ENCODE measurements at regions not wholly inside any gene's neighbourhood (a gene's known extent, or its start where the extent isn't known, plus 50 kb on each side); places are given as distances from the start of the nearest gene placed in this dataset.

GRCh38 chr10:65858841-65859240, 1067.0 kb upstream of the LRRTM3 start:
- no peaks in the 10 kb centered on the region for H3K9me3 ChIP-seq (ENCODE audit: low read length)
- ATAC-seq (no peak), FAIRE-seq (no peak), DNase-seq (ENCODE audit: low spot score) (no peak)
- H3K4me1 ChIP-seq (ENCODE audit: insufficient read depth, low read length) = no peaks in the 10 kb centered on the region
- no peaks in the 10 kb centered on the region for H3K79me2 ChIP-seq (ENCODE audit: insufficient read depth, low read length)
- no TSS peak for BruUV-seq (replicated peaks)
- no peak overlapping the region for H3K4me2 ChIP-seq (ENCODE audit: low read depth, low read length)
- H3K36me3 ChIP-seq (replicated peaks in 1 of 2; ENCODE audit: control insufficient read depth in 1 of 2, insufficient read depth in 2 of 2, low read length in 2 of 2) = no peaks in the 10 kb centered on the region
- in situ Hi-C loops (cut with HindIII; ENCODE audit: extremely low pct_ligation_motif_present, low pct_unique_long_range_greater_than_20kb) = no loop called here
- H3K4me3 ChIP-seq (replicated peaks in 1 of 3; ENCODE audit: insufficient read depth in 1 of 3, low read depth in 2 of 3, low read length in 3 of 3) = no peak overlapping the region
- no peak overlapping the region for H2AFZ ChIP-seq (ENCODE audit: low read length)
- POLR2A ChIA-PET = no interaction called here
- intact Hi-C loops (cut with micrococcal nuclease; ENCODE audit: unreplicated experiment) = no loop called here
- CTCF ChIA-PET (ENCODE audit: low intra/inter-chr PET ratio, low total read pairs) = no interaction called here
- WGBS (ENCODE audit: low lambda C conversion rate) = 25% methylated on average over 2 of the region's 2 CpGs
- TF ChIP-seq ZNF160 (CRISPR knock-in tag; IDR thresholded peaks at IDR 0.05) (no peak), BRF2 (CRISPR knock-in tag; IDR thresholded peaks at IDR 0.05) (no peak), YY1 (IDR thresholded peaks at IDR 0.05; ENCODE audit: insufficient read depth, insufficient replicate concordance, low read depth, low read length) (no peak), ZNF367 (CRISPR knock-in tag; IDR thresholded peaks at IDR 0.05; ENCODE audit: borderline replicate concordance) (no peak), MTF1 (CRISPR knock-in tag; IDR thresholded peaks at IDR 0.05) (no peak), ZNF317 (CRISPR knock-in tag; IDR thresholded peaks at IDR 0.05) (no peak), ZBTB49 (CRISPR knock-in tag; IDR thresholded peaks at IDR 0.05; ENCODE audit: borderline replicate concordance) (no peak)
- no peaks in the 10 kb centered on the region for H4K20me1 ChIP-seq (ENCODE audit: insufficient read depth, low read length)
- no peak overlapping the region for H3K9ac ChIP-seq (ENCODE audit: insufficient read depth, low read depth, low read length)
- H3K27me3 ChIP-seq (ENCODE audit: control insufficient read depth in 1 of 2, insufficient read depth in 2 of 2, low read length in 2 of 2) = no peaks in the 10 kb centered on the region
- H3K27ac ChIP-seq (ENCODE audit: extremely low read length, insufficient read depth, low read length) = no peak overlapping the region

Measured in HepG2 (cell line).